ENCODE measurements at regions not wholly inside any gene's neighbourhood (a gene's known extent, or its start where the extent isn't known, plus 50 kb on each side); places are given as distances from the start of the nearest gene placed in this dataset.

- no peak for TF ChIP-seq GATA3 (IDR thresholded peaks at IDR 0.05; ENCODE audit: low read depth, low read length)
- no peak for TF ChIP-seq GATA2 (IDR thresholded peaks at IDR 0.05; ENCODE audit: low read depth, low read length)
These were observed 1862.8 kb downstream of the EFNA5 start for GRCh38 chr5:105807951-105808350.
